ENCODE measurements at regions not wholly inside any gene's neighbourhood (a gene's known extent, or its start where the extent isn't known, plus 50 kb on each side); places are given as distances from the start of the nearest gene placed in this dataset.

DNA sequence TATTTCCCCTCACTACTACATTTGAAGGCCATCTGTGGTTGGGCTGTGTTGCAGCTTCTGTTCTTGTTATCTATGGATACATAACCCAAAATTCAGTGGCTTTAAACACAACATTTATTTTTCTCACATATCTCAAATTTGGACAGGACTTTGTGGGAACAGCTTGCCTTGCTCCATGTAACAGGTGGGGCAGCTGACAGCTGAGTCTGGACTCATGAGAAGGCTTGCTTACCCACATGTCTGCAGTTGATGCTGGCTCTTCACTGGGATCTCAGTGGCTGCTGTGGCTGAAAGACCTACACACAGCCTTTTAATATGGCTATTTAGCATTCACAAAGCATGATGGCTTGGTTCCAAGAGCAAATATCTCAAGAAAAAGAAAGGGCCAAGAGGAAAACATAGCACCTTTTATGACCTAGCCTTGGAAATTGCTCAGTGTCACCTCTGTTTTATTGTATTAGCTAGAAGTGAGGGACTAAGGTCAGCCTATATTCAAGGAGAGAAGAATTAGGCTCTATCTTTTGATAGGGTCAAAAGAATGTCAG, 296.8 kb upstream of the ZNF521 start:
- Histone ChIP-seq H3K4me3 (no peak overlapping the region), H3K9me3 (ENCODE audit: low read depth) (no peaks in the 10 kb centered on the region), H3K4me1 (ENCODE audit: insufficient read depth) (peaks cover 37% of the 10 kb centered on the region), H3K79me2 (ENCODE audit: insufficient read depth) (no peaks in the 10 kb centered on the region), H3F3A (ENCODE audit: insufficient read depth) (peaks cover 39% of the 10 kb centered on the region), H3K4me2 (ENCODE audit: unreplicated experiment) (no peak overlapping the region), H3K27ac (no peak overlapping the region), H2AFZ (no peak overlapping the region), H3K36me3 (ENCODE audit: low read depth) (no peaks in the 10 kb centered on the region), H3K9me2 (ENCODE audit: insufficient read depth) (no peaks in the 10 kb centered on the region), H3K27me3 (replicated peaks; ENCODE audit: insufficient read depth) (no peaks in the 10 kb centered on the region), H3K9ac (no peak overlapping the region), H4K20me1 (ENCODE audit: insufficient read depth) (no peaks in the 10 kb centered on the region)
- TF ChIP-seq EZH2phosphoT487 (IDR thresholded peaks at IDR 0.05; ENCODE audit: insufficient read depth, low read depth) (no peak), EZH2 (IDR thresholded peaks at IDR 0.05; ENCODE audit: insufficient read depth, poor library complexity, severe bottlenecking) (no peak)
- in situ Hi-C loops (cut with MboI): no loop called here
- DNase-seq: peak; percentile 27

DNA sequence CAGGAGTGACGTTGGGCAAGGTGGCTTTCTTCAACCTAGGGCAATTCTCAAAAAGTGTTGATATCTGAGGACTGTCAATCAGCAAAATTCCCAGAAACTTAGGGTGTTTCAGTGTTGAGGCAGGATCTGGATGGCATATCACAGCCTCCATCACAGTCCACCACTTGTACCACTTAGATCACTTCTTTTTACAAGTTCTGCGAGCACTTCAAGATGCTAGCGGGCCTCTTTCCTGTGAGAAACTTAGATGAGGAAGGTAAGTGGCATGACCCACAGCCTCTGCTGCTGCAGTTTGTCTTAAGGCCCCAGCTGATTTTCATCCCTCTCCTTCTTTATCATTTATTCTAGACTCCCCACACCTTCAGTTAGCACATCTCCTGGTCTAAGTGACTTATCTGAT, 295.4 kb upstream of the ZNF521 start:
- in situ Hi-C loops (cut with MboI): no loop called here
- no peak overlapping the region for H2AFZ ChIP-seq
- peaks cover 37% of the 10 kb centered on the region for H3K4me1 ChIP-seq (ENCODE audit: insufficient read depth)
- no peak for DNase-seq
- peaks cover 39% of the 10 kb centered on the region for H3F3A ChIP-seq (ENCODE audit: insufficient read depth)
- H3K9me3 ChIP-seq (ENCODE audit: low read depth): no peaks in the 10 kb centered on the region
- no peak overlapping the region for H3K4me2 ChIP-seq (ENCODE audit: unreplicated experiment)
- 78 to 81% methylated on average over 3 of the region's 3 CpGs for WGBS, 2 experiments (ENCODE audit: low coverage in 1 of 2, low lambda C conversion rate in 2 of 2, missing lambda C conversion rate in 2 of 2)
- H3K9me2 ChIP-seq (ENCODE audit: insufficient read depth): no peaks in the 10 kb centered on the region
- H3K27ac ChIP-seq: no peak overlapping the region
- no peaks in the 10 kb centered on the region for H4K20me1 ChIP-seq (ENCODE audit: insufficient read depth)
- no peak overlapping the region for H3K4me3 ChIP-seq
- no peaks in the 10 kb centered on the region for H3K27me3 ChIP-seq (replicated peaks; ENCODE audit: insufficient read depth)
- TF ChIP-seq EZH2 (IDR thresholded peaks at IDR 0.05; ENCODE audit: insufficient read depth, poor library complexity, severe bottlenecking) (no peak), EZH2phosphoT487 (IDR thresholded peaks at IDR 0.05; ENCODE audit: insufficient read depth, low read depth) (no peak)
- no peaks in the 10 kb centered on the region for H3K36me3 ChIP-seq (ENCODE audit: low read depth)
- H3K9ac ChIP-seq: no peak overlapping the region
- H3K79me2 ChIP-seq (ENCODE audit: insufficient read depth): no peaks in the 10 kb centered on the region

DNA sequence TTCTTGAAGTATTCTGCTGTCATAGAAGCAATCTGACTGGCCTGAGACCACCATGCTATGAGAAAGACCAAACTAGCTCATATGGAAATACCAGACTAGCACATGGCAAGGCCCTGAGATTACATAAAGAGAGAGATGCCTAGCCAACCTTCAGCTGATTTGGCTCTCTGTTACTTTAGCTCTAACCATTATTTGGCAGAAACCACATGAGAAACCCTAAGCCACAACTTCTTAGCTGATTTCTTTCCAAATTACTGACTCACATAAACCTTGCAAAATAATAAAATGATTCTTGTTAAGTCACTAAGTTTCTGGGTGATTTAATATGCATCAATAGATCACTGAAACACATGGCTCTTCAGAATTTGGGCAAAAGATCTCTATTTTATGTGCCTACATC, 295.0 kb upstream of the ZNF521 start:
- Histone ChIP-seq H3K27me3 (replicated peaks; ENCODE audit: insufficient read depth) (no peaks in the 10 kb centered on the region), H3K79me2 (ENCODE audit: insufficient read depth) (no peaks in the 10 kb centered on the region), H3K9me3 (ENCODE audit: low read depth) (no peaks in the 10 kb centered on the region), H3K4me2 (ENCODE audit: unreplicated experiment) (no peak overlapping the region), H3K4me1 (ENCODE audit: insufficient read depth) (peaks cover 37% of the 10 kb centered on the region), H3F3A (ENCODE audit: insufficient read depth) (peaks cover 38% of the 10 kb centered on the region), H2AFZ (no peak overlapping the region), H3K4me3 (no peak overlapping the region), H4K20me1 (ENCODE audit: insufficient read depth) (no peaks in the 10 kb centered on the region), H3K9me2 (ENCODE audit: insufficient read depth) (no peaks in the 10 kb centered on the region), H3K9ac (no peak overlapping the region), H3K36me3 (ENCODE audit: low read depth) (no peaks in the 10 kb centered on the region), H3K27ac (no peak overlapping the region)
- in situ Hi-C loops (cut with MboI): no loop called here
- TF ChIP-seq EZH2 (IDR thresholded peaks at IDR 0.05; ENCODE audit: insufficient read depth, poor library complexity, severe bottlenecking): no peak
- no peak for TF ChIP-seq EZH2phosphoT487 (IDR thresholded peaks at IDR 0.05; ENCODE audit: insufficient read depth, low read depth)
- peak; percentile 81 for DNase-seq

DNA sequence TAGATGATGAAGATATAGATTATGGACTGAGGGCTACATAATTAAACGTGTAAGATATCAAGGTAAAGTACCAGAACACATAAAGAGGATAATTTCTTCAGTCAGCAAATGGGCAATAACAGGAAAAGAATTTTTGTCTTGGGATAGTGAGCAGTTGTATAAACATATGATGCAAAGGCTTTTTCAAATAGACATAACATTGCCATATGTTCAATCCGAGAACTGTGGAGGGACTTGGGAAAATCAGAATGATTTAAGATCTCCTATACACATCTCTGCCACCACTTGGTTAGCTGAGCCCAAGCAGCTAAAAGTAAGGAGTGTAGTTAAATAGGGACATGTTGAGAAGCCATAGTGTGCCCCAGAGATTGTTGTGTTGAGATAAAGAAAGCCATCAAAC, 287.6 kb upstream of the ZNF521 start:
- no peaks in the 10 kb centered on the region for H3F3A ChIP-seq (ENCODE audit: insufficient read depth)
- H3K4me3 ChIP-seq: no peak overlapping the region
- in situ Hi-C loops (cut with MboI): no loop called here
- WGBS, 2 experiments (ENCODE audit: low coverage in 1 of 2, low lambda C conversion rate in 2 of 2, missing lambda C conversion rate in 2 of 2): 8 to 16% methylated on average over 2 of the region's 2 CpGs
- H3K9me3 ChIP-seq (ENCODE audit: low read depth): no peaks in the 10 kb centered on the region
- H3K4me1 ChIP-seq (ENCODE audit: insufficient read depth): no peaks in the 10 kb centered on the region
- H3K9me2 ChIP-seq (ENCODE audit: insufficient read depth): no peaks in the 10 kb centered on the region
- H3K27ac ChIP-seq: no peak overlapping the region
- no peaks in the 10 kb centered on the region for H3K36me3 ChIP-seq (ENCODE audit: low read depth)
- no peak for DNase-seq
- H3K4me2 ChIP-seq (ENCODE audit: unreplicated experiment): no peak overlapping the region
- H3K79me2 ChIP-seq (ENCODE audit: insufficient read depth): no peaks in the 10 kb centered on the region
- no peaks in the 10 kb centered on the region for H4K20me1 ChIP-seq (ENCODE audit: insufficient read depth)
- H3K9ac ChIP-seq: no peak overlapping the region
- H3K27me3 ChIP-seq (replicated peaks; ENCODE audit: insufficient read depth): peaks cover 9% of the 10 kb centered on the region; the same call in 1 of the 2 replicates
- H2AFZ ChIP-seq: no peak overlapping the region
- TF ChIP-seq EZH2phosphoT487 (IDR thresholded peaks at IDR 0.05; ENCODE audit: insufficient read depth, low read depth) (no peak), EZH2 (IDR thresholded peaks at IDR 0.05; ENCODE audit: insufficient read depth, poor library complexity, severe bottlenecking) (no peak)

DNA sequence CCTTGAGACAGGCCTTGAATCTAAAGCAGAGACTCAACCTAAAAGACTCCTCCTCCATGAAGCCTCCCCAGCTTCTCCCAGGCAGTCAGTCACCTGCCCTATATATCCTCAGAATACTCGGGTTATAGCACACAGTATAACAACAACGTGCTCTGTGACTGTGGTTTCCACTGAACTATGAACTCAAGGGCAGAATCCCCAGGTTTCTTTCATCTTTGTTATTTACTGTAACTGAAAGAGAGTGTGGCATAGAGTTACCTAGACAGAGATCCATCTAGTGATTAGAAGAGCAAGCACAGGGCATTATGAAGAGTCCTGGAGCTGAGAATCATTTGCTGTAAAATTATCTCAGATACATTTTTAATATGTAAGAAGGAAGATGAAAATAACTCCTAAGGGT, 281.6 kb upstream of the ZNF521 start:
- no peak overlapping the region for H3K9ac ChIP-seq
- TF ChIP-seq EZH2phosphoT487 (IDR thresholded peaks at IDR 0.05; ENCODE audit: insufficient read depth, low read depth): no peak
- H3K4me3 ChIP-seq: no peak overlapping the region
- no peaks in the 10 kb centered on the region for H3K9me2 ChIP-seq (ENCODE audit: insufficient read depth)
- H3K79me2 ChIP-seq (ENCODE audit: insufficient read depth): no peaks in the 10 kb centered on the region
- no peaks in the 10 kb centered on the region for H4K20me1 ChIP-seq (ENCODE audit: insufficient read depth)
- no peak for DNase-seq
- no peaks in the 10 kb centered on the region for H3F3A ChIP-seq (ENCODE audit: insufficient read depth)
- H3K27me3 ChIP-seq (replicated peaks; ENCODE audit: insufficient read depth): peaks cover 9% of the 10 kb centered on the region
- H3K4me2 ChIP-seq (ENCODE audit: unreplicated experiment): no peak overlapping the region
- H2AFZ ChIP-seq: no peak overlapping the region
- H3K36me3 ChIP-seq (ENCODE audit: low read depth): no peaks in the 10 kb centered on the region
- 30 to 37% methylated on average over 2 of the region's 2 CpGs for WGBS, 2 experiments (ENCODE audit: low coverage in 1 of 2, low lambda C conversion rate in 2 of 2, missing lambda C conversion rate in 2 of 2)
- no peaks in the 10 kb centered on the region for H3K4me1 ChIP-seq (ENCODE audit: insufficient read depth)
- in situ Hi-C loops (cut with MboI): no loop called here
- no peak overlapping the region for H3K27ac ChIP-seq
- no peaks in the 10 kb centered on the region for H3K9me3 ChIP-seq (ENCODE audit: low read depth)

Measured in GM23248 (cell line).